Loucy (cell line): ENCODE measurements at regions not wholly inside any gene's neighbourhood (a gene's known extent, or its start where the extent isn't known, plus 50 kb on each side); places are given as distances from the start of the nearest gene placed in this dataset.

Source experiments
- H2AFZ ChIP-seq: fragments of 200-600 bp; sonication (generic); 2 replicates; pipeline ENCODE4 v1.6.0; 2016; ENCODE audit warnings: antibody characterized with exemption, mild to moderate bottlenecking, low read length, moderate library complexity
- H3F3A ChIP-seq: fragments of 200-600 bp; 2 replicates; pipeline ENCODE4 v1.6.0; 2016; ENCODE audit warnings: antibody characterized with exemption, low read depth, mild to moderate bottlenecking
- H3K27me3 ChIP-seq: fragments of 200-600 bp; sonication (generic); 2 replicates; pipeline ENCODE4 v1.6.1; 2014; ENCODE audit warnings: low read length, mild to moderate bottlenecking; ENCODE audit not compliant: insufficient read depth, poor library complexity, severe bottlenecking
- H3K36me3 ChIP-seq: fragments of 200-600 bp; sonication (generic); 2 replicates; pipeline ENCODE4 v1.6.1; 2016; ENCODE audit warnings: low read length; ENCODE audit not compliant: insufficient read depth
- H3K4me1 ChIP-seq: fragments of 200-600 bp; sonication (generic); 2 replicates; pipeline ENCODE4 v1.5.1; 2014; ENCODE audit warnings: low read length, mild to moderate bottlenecking; ENCODE audit not compliant: insufficient read depth, poor library complexity, severe bottlenecking
- H3K4me2 ChIP-seq: fragments of 200-600 bp; sonication (generic); 2 replicates; pipeline ENCODE4 v1.6.0; 2014; ENCODE audit warnings: antibody characterized with exemption, low read length, low read depth, mild to moderate bottlenecking; ENCODE audit not compliant: poor library complexity, severe bottlenecking
- H3K4me3 ChIP-seq: fragments of 200-600 bp; sonication (generic); 2 replicates; pipeline ENCODE4 v1.5.1; 2014; ENCODE audit warnings: low read length, mild to moderate bottlenecking, mixed read lengths; ENCODE audit not compliant: poor library complexity, severe bottlenecking
- H3K79me2 ChIP-seq: fragments of 200-600 bp; sonication (generic); 2 replicates; pipeline ENCODE4 v1.6.1; 2014; ENCODE audit warnings: low read length; ENCODE audit not compliant: insufficient read depth
- H3K9ac ChIP-seq: fragments of 200-600 bp; sonication (generic); 2 replicates; pipeline ENCODE4 v1.6.0; 2014; ENCODE audit warnings: mild to moderate bottlenecking, low read depth, low read length, moderate library complexity; ENCODE audit not compliant: poor library complexity, severe bottlenecking
- H3K9me2 ChIP-seq: fragments of 200-600 bp; sonication (generic); replicated peaks from 2 replicates; pipeline ENCODE4 v1.6.1; 2016; ENCODE audit warnings: low read depth, low read length, mixed read lengths
- H3K9me3 ChIP-seq: fragments of 200-600 bp; sonication (generic); 2 replicates; pipeline ENCODE4 v1.6.1; 2014; ENCODE audit warnings: mild to moderate bottlenecking, antibody characterized with exemption, low read length, low read depth; ENCODE audit not compliant: insufficient read depth
- H4K20me1 ChIP-seq: fragments of 200-600 bp; sonication (generic); 2 replicates; pipeline ENCODE4 v1.6.0; 2014; ENCODE audit warnings: antibody characterized with exemption, low read length, mild to moderate bottlenecking; ENCODE audit not compliant: insufficient read depth, poor library complexity, severe bottlenecking
- EZH2phosphoT487 ChIP-seq: fragments of 200-600 bp; IDR thresholded peaks from 2 replicates; pipeline ENCODE4 v1.6.1; 2018; ENCODE audit warnings: antibody characterized with exemption, mild to moderate bottlenecking, moderate library complexity, borderline replicate concordance
- TF ChIP-seq, protein P1 (sequence below): fragments of 200-600 bp; sonication (generic); conservative IDR thresholded peaks from 2 replicates; pipeline ENCODE4 v1.5.1; 2014; ENCODE audit warnings: mild to moderate bottlenecking, antibody characterized with exemption, low read length

DNA sequence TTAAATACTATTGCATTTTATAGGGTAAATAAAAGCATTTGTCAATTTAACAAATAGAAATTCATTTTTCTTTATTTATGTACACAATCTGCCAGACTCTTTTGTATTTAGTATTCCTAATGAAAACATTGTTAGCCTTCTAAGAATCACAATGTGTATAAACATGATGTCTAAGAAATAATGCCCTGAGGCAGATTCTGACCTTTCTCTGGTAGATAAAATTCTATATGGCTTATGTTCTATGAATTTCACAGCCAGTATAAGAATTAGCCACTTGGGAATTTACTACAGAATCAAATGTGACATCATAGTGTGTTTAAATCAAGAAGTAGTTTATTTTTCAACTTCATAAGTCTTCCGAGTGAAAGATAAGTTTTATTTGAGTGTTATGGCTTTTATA lies 457.4 kb downstream of the ZIC1 start:
- H3K9ac ChIP-seq = no peak overlapping the region
- H4K20me1 ChIP-seq = no peaks in the 10 kb centered on the region
- no peak overlapping the region for H3K4me2 ChIP-seq
- H3K9me3 ChIP-seq = peaks cover 23% of the 10 kb centered on the region
- no peak overlapping the region for H2AFZ ChIP-seq
- H3K9me2 ChIP-seq = no peaks in the 10 kb centered on the region
- H3K36me3 ChIP-seq = no peaks in the 10 kb centered on the region
- H3K4me3 ChIP-seq = no peak overlapping the region
- no peaks in the 10 kb centered on the region for H3K27me3 ChIP-seq
- no peaks in the 10 kb centered on the region for H3K4me1 ChIP-seq
- H3F3A ChIP-seq = no peaks in the 10 kb centered on the region
- no peaks in the 10 kb centered on the region for H3K79me2 ChIP-seq
- TF ChIP-seq, protein P1, sequence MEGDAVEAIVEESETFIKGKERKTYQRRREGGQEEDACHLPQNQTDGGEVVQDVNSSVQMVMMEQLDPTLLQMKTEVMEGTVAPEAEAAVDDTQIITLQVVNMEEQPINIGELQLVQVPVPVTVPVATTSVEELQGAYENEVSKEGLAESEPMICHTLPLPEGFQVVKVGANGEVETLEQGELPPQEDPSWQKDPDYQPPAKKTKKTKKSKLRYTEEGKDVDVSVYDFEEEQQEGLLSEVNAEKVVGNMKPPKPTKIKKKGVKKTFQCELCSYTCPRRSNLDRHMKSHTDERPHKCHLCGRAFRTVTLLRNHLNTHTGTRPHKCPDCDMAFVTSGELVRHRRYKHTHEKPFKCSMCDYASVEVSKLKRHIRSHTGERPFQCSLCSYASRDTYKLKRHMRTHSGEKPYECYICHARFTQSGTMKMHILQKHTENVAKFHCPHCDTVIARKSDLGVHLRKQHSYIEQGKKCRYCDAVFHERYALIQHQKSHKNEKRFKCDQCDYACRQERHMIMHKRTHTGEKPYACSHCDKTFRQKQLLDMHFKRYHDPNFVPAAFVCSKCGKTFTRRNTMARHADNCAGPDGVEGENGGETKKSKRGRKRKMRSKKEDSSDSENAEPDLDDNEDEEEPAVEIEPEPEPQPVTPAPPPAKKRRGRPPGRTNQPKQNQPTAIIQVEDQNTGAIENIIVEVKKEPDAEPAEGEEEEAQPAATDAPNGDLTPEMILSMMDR = no peak
- no peak for TF ChIP-seq EZH2phosphoT487

DNA sequence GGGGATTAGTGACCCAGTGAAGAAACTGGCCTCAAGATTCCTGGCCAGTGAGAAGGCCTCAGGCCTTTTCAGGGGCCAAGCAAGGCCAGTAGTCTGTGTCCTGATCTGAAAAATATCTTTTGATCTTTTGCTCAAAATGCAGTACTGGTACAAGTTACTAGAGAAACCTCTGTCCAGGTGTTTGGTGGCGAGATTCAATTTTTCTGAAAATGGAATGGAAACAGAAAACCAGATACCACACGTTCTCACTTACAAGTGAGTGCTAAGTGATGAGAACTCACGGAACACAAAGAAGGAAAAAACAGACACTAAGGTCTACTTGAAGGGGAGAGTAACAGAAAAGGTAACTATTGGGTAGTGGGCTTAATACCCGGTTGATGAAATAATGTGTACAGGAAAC lies 463.4 kb downstream of the ZIC1 start:
- H3K27me3 ChIP-seq = no peaks in the 10 kb centered on the region
- H3K4me2 ChIP-seq = no peak overlapping the region
- no peak overlapping the region for H2AFZ ChIP-seq
- H3K9me3 ChIP-seq = peaks cover 4% of the 10 kb centered on the region; the same call in 1 of the 2 replicates
- no peaks in the 10 kb centered on the region for H3K4me1 ChIP-seq
- H3F3A ChIP-seq = no peaks in the 10 kb centered on the region
- no peak for TF ChIP-seq EZH2phosphoT487
- TF ChIP-seq, protein P1 = no peak
- no peak overlapping the region for H3K9ac ChIP-seq
- no peaks in the 10 kb centered on the region for H4K20me1 ChIP-seq
- no peaks in the 10 kb centered on the region for H3K9me2 ChIP-seq
- H3K79me2 ChIP-seq = no peaks in the 10 kb centered on the region
- no peak overlapping the region for H3K4me3 ChIP-seq
- no peaks in the 10 kb centered on the region for H3K36me3 ChIP-seq

DNA sequence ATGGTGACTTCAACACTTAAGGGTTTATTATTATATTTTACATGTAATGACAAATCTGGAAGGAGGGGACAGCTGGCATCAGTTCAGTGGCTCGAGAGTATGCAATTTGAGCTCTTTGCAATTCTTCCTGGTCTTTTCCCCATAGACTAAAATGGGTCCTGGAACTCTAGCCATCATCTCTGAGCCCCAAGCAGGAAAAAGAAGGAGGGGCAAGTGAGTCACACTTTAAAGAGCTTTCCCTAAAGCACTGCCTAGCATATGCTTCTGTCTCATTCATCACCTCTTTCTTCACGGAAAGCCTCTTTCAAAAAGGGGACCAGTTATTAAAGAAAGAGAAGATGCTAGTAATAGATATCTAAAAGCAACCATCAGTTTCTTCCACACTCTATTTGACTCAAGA lies 466.3 kb downstream of the ZIC1 start:
- H3K36me3 ChIP-seq = no peaks in the 10 kb centered on the region
- H3K4me2 ChIP-seq = no peak overlapping the region
- H3F3A ChIP-seq = no peaks in the 10 kb centered on the region
- no peak overlapping the region for H3K9ac ChIP-seq
- TF ChIP-seq, protein P1 = no peak
- TF ChIP-seq EZH2phosphoT487 = no peak
- H3K27me3 ChIP-seq = no peaks in the 10 kb centered on the region
- H3K9me3 ChIP-seq = peaks cover 19% of the 10 kb centered on the region; the same call in 1 of the 2 replicates
- no peak overlapping the region for H3K4me3 ChIP-seq
- H3K79me2 ChIP-seq = no peaks in the 10 kb centered on the region
- H3K9me2 ChIP-seq = no peaks in the 10 kb centered on the region
- H4K20me1 ChIP-seq = no peaks in the 10 kb centered on the region
- H3K4me1 ChIP-seq = no peaks in the 10 kb centered on the region
- no peak overlapping the region for H2AFZ ChIP-seq
